ENCODE measurements at regions not wholly inside any gene's neighbourhood (a gene's known extent, or its start where the extent isn't known, plus 50 kb on each side); places are given as distances from the start of the nearest gene placed in this dataset.

- peaks cover 44% of the 10 kb centered on the region for H3K4me1 Mint-ChIP-seq (ENCODE audit: unreplicated experiment)
- TF ChIP-seq, protein P1, sequence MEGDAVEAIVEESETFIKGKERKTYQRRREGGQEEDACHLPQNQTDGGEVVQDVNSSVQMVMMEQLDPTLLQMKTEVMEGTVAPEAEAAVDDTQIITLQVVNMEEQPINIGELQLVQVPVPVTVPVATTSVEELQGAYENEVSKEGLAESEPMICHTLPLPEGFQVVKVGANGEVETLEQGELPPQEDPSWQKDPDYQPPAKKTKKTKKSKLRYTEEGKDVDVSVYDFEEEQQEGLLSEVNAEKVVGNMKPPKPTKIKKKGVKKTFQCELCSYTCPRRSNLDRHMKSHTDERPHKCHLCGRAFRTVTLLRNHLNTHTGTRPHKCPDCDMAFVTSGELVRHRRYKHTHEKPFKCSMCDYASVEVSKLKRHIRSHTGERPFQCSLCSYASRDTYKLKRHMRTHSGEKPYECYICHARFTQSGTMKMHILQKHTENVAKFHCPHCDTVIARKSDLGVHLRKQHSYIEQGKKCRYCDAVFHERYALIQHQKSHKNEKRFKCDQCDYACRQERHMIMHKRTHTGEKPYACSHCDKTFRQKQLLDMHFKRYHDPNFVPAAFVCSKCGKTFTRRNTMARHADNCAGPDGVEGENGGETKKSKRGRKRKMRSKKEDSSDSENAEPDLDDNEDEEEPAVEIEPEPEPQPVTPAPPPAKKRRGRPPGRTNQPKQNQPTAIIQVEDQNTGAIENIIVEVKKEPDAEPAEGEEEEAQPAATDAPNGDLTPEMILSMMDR (IDR thresholded peaks at IDR 0.05): no peak
- no peaks in the 10 kb centered on the region for H3K27me3 Mint-ChIP-seq (ENCODE audit: unreplicated experiment)
Measured at GRCh38 chr2:189933041-189933440, 129.5 kb downstream of the MSTN start.

DNA sequence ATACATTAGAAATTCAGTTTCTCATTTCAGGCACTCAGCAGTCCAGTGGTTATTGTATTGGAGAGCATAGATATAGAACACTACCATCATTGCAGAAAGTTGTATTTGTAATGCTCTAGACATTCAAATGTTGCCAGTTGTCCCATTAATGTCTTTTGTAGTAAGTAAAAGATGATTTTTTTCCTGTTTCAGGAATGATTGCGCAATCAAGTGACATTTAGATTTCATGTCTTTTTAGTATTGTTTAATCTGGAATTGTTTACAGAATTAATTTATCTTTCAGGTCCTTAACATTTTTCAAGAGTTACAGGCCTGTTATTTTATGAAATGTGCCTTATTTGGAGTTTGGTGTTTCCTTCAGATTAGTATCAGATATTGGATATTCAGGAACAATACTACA is 134.7 kb downstream of the MSTN start:
- DNase-seq (ENCODE audit: extremely low spot score, unreplicated experiment): no peak

More at GRCh38 chr2:189933041-189933440, 129.5 kb downstream of the MSTN start:
- Mint-ChIP-seq H3K9me3 (ENCODE audit: unreplicated experiment) (no peaks in the 10 kb centered on the region), H3K36me3 (ENCODE audit: unreplicated experiment) (no peaks in the 10 kb centered on the region), H3K27ac (ENCODE audit: unreplicated experiment) (peak overlapping the region; percentile 82), H3K4me3 (ENCODE audit: unreplicated experiment) (no peak overlapping the region)
- no peak for DNase-seq (ENCODE audit: extremely low spot score, unreplicated experiment)

More for the DNA sequence above, 134.7 kb downstream of the MSTN start:
- H3K27me3 Mint-ChIP-seq (ENCODE audit: unreplicated experiment): no peaks in the 10 kb centered on the region
- no peak overlapping the region for H3K4me3 Mint-ChIP-seq (ENCODE audit: unreplicated experiment)
- H3K36me3 Mint-ChIP-seq (ENCODE audit: unreplicated experiment): no peaks in the 10 kb centered on the region
- no peak overlapping the region for H3K27ac Mint-ChIP-seq (ENCODE audit: unreplicated experiment)
- peaks cover 5% of the 10 kb centered on the region for H3K9me3 Mint-ChIP-seq (ENCODE audit: unreplicated experiment)
- peaks cover 26% of the 10 kb centered on the region for H3K4me1 Mint-ChIP-seq (ENCODE audit: unreplicated experiment)
- TF ChIP-seq, protein P1 (IDR thresholded peaks at IDR 0.05): no peak

Measured in osteocyte (in vitro differentiated cells).